ENCODE measurements at regions not wholly inside any gene's neighbourhood (a gene's known extent, or its start where the extent isn't known, plus 50 kb on each side); places are given as distances from the start of the nearest gene placed in this dataset.

DNA sequence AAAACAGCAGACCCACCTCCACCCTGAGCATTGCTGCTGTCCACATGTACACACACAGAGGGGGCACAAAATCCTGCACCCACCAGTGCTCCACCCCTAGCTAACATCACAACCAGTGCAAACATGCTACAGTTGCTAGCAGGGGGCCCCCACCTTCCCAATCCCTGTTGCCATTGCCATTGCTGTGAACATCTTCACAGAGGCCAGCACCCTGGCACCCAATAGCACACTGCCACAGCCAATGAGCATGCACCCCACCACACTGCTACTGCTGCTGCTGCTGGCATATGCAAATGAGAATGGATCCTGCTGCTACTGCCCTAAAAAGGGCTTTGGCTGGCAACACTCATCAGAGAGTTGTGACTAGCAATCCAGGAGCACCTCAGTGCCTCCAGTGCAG is 1061.9 kb downstream of the ARAP2 start:
- TF ChIP-seq POLR2A (IDR thresholded peaks at IDR 0.05; ENCODE audit: low read depth, low read length) (no peak), POLR2AphosphoS5 (IDR thresholded peaks at IDR 0.05; ENCODE audit: low read depth, low read length) (no peak), TAF1 (IDR thresholded peaks at IDR 0.05; ENCODE audit: borderline replicate concordance, low read depth, low read length) (no peak)
